GM12878 (cell line): ENCODE measurements at regions not wholly inside any gene's neighbourhood (a gene's known extent, or its start where the extent isn't known, plus 50 kb on each side); places are given as distances from the start of the nearest gene placed in this dataset.

ENCODE experiments used
- ATAC-seq: fragments of 200-7000 bp; cut with Tn5 transposase; 3 replicates; pipeline ENCODE4 v1.9.1; 2020; ENCODE audit warnings: mild to moderate bottlenecking, moderate library complexity
- BruUV-seq: library from RNA; stranded (reverse); fragments of 400-500 nt; replicated peaks from 2 replicates; lab custom pipeline; 2021; lab: Mats Ljungman, UMichigan
- CTCF ChIA-PET: fragments of 300-600 bp; sonication (Branson Sonifier 250); formaldehyde crosslinking; extraction: SDS; loops from one replicate; lab custom pipeline; 2021; ENCODE audit warnings: inconsistent platforms; lab: Yijun Ruan, JAX
- POLR2A ChIA-PET: fragments of 350-600 bp; formaldehyde crosslinking; extraction: SDS; loops from one replicate; lab custom pipeline; 2021; ENCODE audit warnings: inconsistent platforms; lab: Charles Lee
- RAD21 ChIA-PET: fragments of 300-600 bp; sonication (Branson Sonifier 250); formaldehyde crosslinking; loops from one replicate; lab custom pipeline; 2023; ENCODE audit warnings: antibody characterized with exemption; ENCODE audit not compliant: unreplicated experiment; lab: Charles Lee
- SMC1A ChIA-PET: fragments of 300-600 bp; sonication (Branson Sonifier 250); formaldehyde crosslinking; loops from one replicate; lab custom pipeline; 2023; ENCODE audit not compliant: unreplicated experiment, uncharacterized antibody; lab: Charles Lee
- DNase-seq: peaks from one replicate; pipeline ENCODE4 v3.0.0-alpha.2; 2011; ENCODE audit warnings: low read depth, low spot score
- FAIRE-seq: peaks from 3 replicates; lab custom pipeline; 2011; peaks lifted over from hg19 to GRCh38; lab: Jason Lieb, UNC
- H2AFZ ChIP-seq: 2 replicates; pipeline ENCODE4 v1.6.0; 2011; ENCODE audit warnings: low read depth, low read length, control low read depth; ENCODE audit not compliant: control insufficient read depth
- H3K27ac ChIP-seq: 2 replicates; pipeline ENCODE4 v1.5.1; 2011; ENCODE audit warnings: control low read depth; ENCODE audit not compliant: control insufficient read depth, insufficient read depth
- H3K27me3 ChIP-seq, 2 experiments: replicated peaks in 1 of 2; 2 replicates each; pipeline versions ENCODE4 v1.6.0 to v1.6.1; 2011; ENCODE audit warnings: low read length in 1 of 2; ENCODE audit not compliant: control insufficient read depth in 2 of 2, insufficient read depth in 2 of 2
- H3K36me3 ChIP-seq, 2 experiments: 2 replicates each; pipeline ENCODE4 v1.5.1; 2011; ENCODE audit warnings: low read length in 1 of 2; ENCODE audit not compliant: control insufficient read depth in 2 of 2, insufficient read depth in 2 of 2
- H3K4me1 ChIP-seq: 2 replicates; pipeline ENCODE4 v1.6.1; 2011; ENCODE audit warnings: mild to moderate bottlenecking, low read length, moderate library complexity, mixed read lengths; ENCODE audit not compliant: control insufficient read depth, insufficient read depth
- H3K4me2 ChIP-seq: 2 replicates; pipeline ENCODE4 v1.6.0; 2011; ENCODE audit warnings: control low read depth; ENCODE audit not compliant: control insufficient read depth, insufficient read depth
- H3K4me3 ChIP-seq: fragments of 200-600 bp; sonication (generic); 2 replicates; pipeline ENCODE4 v1.5.1; 2016
- H3K79me2 ChIP-seq: 2 replicates; pipeline ENCODE4 v1.6.0; 2011; ENCODE audit warnings: low read length; ENCODE audit not compliant: control insufficient read depth, insufficient read depth
- H3K9ac ChIP-seq: 2 replicates; pipeline ENCODE4 v1.8.0; 2011; ENCODE audit warnings: low read length, control low read depth, mixed read lengths; ENCODE audit not compliant: control insufficient read depth, insufficient read depth
- H3K9me3 ChIP-seq: replicated peaks from 3 replicates; pipeline ENCODE4 v1.5.1; 2011; ENCODE audit warnings: mild to moderate bottlenecking, low read length; ENCODE audit not compliant: control insufficient read depth, insufficient read depth
- H4K20me1 ChIP-seq: 2 replicates; pipeline ENCODE4 v1.6.0; 2011; ENCODE audit not compliant: control insufficient read depth, insufficient read depth
- ATF7 ChIP-seq: fragments of 450-650 bp; IDR thresholded peaks from 2 replicates; pipeline ENCODE4 v1.6.1; 2016; ENCODE audit warnings: low read depth, mild to moderate bottlenecking
- BRCA1 ChIP-seq: IDR thresholded peaks from 2 replicates; pipeline ENCODE4 v1.6.1; 2011; ENCODE audit warnings: low read depth, low read length, improper control_type of control experiment
- CBX5 ChIP-seq: sonication (generic); IDR thresholded peaks from 2 replicates; pipeline ENCODE4 v1.6.1; 2016; ENCODE audit warnings: low read depth, moderate library complexity, mild to moderate bottlenecking, inconsistent platforms
- EZH2 ChIP-seq: IDR thresholded peaks from 2 replicates; pipeline ENCODE4 v1.6.1; 2012; ENCODE audit warnings: low read depth, mild to moderate bottlenecking, control low read depth, inconsistent platforms, low read length, borderline replicate concordance; ENCODE audit not compliant: control insufficient read depth
- GABPA ChIP-seq: IDR thresholded peaks from 2 replicates; pipeline ENCODE4 v1.6.1; 2014; ENCODE audit warnings: antibody characterized with exemption, low read depth, mild to moderate bottlenecking, inconsistent platforms
- POLR2AphosphoS2 ChIP-seq: IDR thresholded peaks from 2 replicates; pipeline ENCODE4 v1.6.1; 2011; ENCODE audit warnings: low read depth, mild to moderate bottlenecking, low read length, improper control_type of control experiment, moderate library complexity
- SREBF1 ChIP-seq: IDR thresholded peaks from 2 replicates; pipeline ENCODE4 v1.6.1; 2012; ENCODE audit warnings: mild to moderate bottlenecking, low read length
- TCF12 ChIP-seq: IDR thresholded peaks from 2 replicates; pipeline ENCODE4 v1.6.1; 2011; ENCODE audit warnings: low read depth, mild to moderate bottlenecking, low read length
- TCF3 ChIP-seq: IDR thresholded peaks from 2 replicates; pipeline ENCODE4 v1.6.1; 2012; ENCODE audit warnings: low read depth, mild to moderate bottlenecking, low read length, borderline replicate concordance; ENCODE audit not compliant: insufficient read depth
- WGBS: methylation state at CpG from one replicate; pipeline ENCODE4 v1.1.6; 2016; ENCODE audit warnings: low lambda C conversion rate; ENCODE audit not compliant: insufficient replicate concordance, insufficient coverage; ENCODE audit errors: missing lambda C conversion rate; 5-methylcytosine and 5-hydroxymethylcytosine counted together
- in situ Hi-C: fragments of 300-500 bp; cut with MboI; formaldehyde crosslinking; loops from 9 replicates; pipeline ENCODE4 v1.14.3; 2018; ENCODE audit warnings: mixed read lengths
- intact Hi-C: fragments of 100-400 bp; cut with micrococcal nuclease; formaldehyde crosslinking; loops from one replicate; pipeline ENCODE4 v1.14.2; 2022; ENCODE audit not compliant: unreplicated experiment
- TF ChIP-seq, protein P1 (sequence below): fragments of 450-650 bp; IDR thresholded peaks from 2 replicates; pipeline ENCODE4 v1.6.1; 2018; ENCODE audit warnings: borderline replicate concordance, mild to moderate bottlenecking; ENCODE audit not compliant: partially characterized antibody
- TF ChIP-seq, protein P2 (sequence below): fragments of 450-650 bp; conservative IDR thresholded peaks from 2 replicates; pipeline ENCODE4 v1.6.1; 2017; ENCODE audit warnings: mild to moderate bottlenecking, moderate library complexity
- TF ChIP-seq, protein P3 (sequence below): fragments of 150-350 bp; IDR thresholded peaks from 2 replicates; pipeline ENCODE4 v1.6.1; 2016; ENCODE audit warnings: low read depth, low read length
- TF ChIP-seq, protein P4 (sequence below): IDR thresholded peaks from 2 replicates; pipeline ENCODE4 v1.6.1; 2012; ENCODE audit warnings: low read depth, low read length, improper control_type of control experiment

- TF ChIP-seq BRCA1 (no peak), GABPA (no peak), CBX5 (no peak)
- TF ChIP-seq, protein P1, sequence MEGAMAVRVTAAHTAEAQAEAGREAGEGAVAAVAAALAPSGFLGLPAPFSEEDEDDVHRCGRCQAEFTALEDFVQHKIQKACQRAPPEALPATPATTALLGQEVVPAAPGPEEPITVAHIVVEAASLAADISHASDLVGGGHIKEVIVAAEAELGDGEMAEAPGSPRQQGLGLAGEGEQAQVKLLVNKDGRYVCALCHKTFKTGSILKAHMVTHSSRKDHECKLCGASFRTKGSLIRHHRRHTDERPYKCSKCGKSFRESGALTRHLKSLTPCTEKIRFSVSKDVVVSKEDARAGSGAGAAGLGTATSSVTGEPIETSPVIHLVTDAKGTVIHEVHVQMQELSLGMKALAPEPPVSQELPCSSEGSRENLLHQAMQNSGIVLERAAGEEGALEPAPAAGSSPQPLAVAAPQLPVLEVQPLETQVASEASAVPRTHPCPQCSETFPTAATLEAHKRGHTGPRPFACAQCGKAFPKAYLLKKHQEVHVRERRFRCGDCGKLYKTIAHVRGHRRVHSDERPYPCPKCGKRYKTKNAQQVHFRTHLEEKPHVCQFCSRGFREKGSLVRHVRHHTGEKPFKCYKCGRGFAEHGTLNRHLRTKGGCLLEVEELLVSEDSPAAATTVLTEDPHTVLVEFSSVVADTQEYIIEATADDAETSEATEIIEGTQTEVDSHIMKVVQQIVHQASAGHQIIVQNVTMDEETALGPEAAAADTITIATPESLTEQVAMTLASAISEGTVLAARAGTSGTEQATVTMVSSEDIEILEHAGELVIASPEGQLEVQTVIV = no peak
- TF ChIP-seq, protein P2, sequence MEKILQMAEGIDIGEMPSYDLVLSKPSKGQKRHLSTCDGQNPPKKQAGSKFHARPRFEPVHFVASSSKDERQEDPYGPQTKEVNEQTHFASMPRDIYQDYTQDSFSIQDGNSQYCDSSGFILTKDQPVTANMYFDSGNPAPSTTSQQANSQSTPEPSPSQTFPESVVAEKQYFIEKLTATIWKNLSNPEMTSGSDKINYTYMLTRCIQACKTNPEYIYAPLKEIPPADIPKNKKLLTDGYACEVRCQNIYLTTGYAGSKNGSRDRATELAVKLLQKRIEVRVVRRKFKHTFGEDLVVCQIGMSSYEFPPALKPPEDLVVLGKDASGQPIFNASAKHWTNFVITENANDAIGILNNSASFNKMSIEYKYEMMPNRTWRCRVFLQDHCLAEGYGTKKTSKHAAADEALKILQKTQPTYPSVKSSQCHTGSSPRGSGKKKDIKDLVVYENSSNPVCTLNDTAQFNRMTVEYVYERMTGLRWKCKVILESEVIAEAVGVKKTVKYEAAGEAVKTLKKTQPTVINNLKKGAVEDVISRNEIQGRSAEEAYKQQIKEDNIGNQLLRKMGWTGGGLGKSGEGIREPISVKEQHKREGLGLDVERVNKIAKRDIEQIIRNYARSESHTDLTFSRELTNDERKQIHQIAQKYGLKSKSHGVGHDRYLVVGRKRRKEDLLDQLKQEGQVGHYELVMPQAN = no peak
- TF ChIP-seq, all 136 proteins: peak for 0
Observed at GRCh38 chr4:20368926-20369325, 117.2 kb downstream of the SLIT2 start (continued).

DNA sequence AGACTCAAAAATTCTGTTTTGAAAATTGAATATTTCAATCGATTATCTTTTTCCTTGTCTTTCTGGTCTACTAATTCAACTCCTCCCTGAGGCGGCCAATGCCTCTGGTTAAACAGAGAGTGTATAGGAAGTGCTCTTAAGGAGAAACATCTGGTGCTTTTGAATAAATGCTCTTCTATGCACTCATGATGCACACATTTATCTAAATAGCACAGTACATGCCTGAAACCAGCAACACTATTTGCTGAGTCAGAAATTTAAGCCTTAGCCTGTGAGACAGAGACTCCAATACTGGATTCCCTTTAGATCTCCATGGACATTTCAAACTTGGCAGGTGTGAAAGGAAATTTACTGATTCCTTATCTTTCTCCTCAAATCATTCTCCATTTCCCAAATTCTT lies 118.6 kb downstream of the SLIT2 start:
- BruUV-seq = no TSS peak
- H3K4me2 ChIP-seq = no peak overlapping the region
- no peak overlapping the region for H3K27ac ChIP-seq
- no peaks in the 10 kb centered on the region for H3K4me1 ChIP-seq
- no peaks in the 10 kb centered on the region for H3K79me2 ChIP-seq
- no peak for ATAC-seq
- no peaks in the 10 kb centered on the region for H3K36me3 ChIP-seq
- CTCF ChIA-PET = no interaction called here
- in situ Hi-C loops = no loop called here
- RAD21 ChIA-PET = no interaction called here
- no peaks in the 10 kb centered on the region for H4K20me1 ChIP-seq
- no peaks in the 10 kb centered on the region for H3K27me3 ChIP-seq
- H3K4me3 ChIP-seq = no peak overlapping the region
- intact Hi-C loops = no loop called here
- SMC1A ChIA-PET = interaction anchor here (1.3 kb wide), 1 partner anchor 8 kb away, joined by 3 read pairs; no protein-coding TSS in a partner anchor
- FAIRE-seq = no peak
- POLR2A ChIA-PET = no interaction called here
- DNase-seq = no peak
- H2AFZ ChIP-seq = no peak overlapping the region
- H3K9ac ChIP-seq = no peak overlapping the region
- WGBS = 45% methylated on average over 2 of the region's 2 CpGs
- H3K9me3 ChIP-seq = no peaks in the 10 kb centered on the region
- no peak for TF ChIP-seq ATF7
- no peak for TF ChIP-seq EZH2
- TF ChIP-seq SREBF1 = no peak
- TF ChIP-seq TCF3 = no peak
- TF ChIP-seq TCF12 = no peak
- TF ChIP-seq, protein P3, sequence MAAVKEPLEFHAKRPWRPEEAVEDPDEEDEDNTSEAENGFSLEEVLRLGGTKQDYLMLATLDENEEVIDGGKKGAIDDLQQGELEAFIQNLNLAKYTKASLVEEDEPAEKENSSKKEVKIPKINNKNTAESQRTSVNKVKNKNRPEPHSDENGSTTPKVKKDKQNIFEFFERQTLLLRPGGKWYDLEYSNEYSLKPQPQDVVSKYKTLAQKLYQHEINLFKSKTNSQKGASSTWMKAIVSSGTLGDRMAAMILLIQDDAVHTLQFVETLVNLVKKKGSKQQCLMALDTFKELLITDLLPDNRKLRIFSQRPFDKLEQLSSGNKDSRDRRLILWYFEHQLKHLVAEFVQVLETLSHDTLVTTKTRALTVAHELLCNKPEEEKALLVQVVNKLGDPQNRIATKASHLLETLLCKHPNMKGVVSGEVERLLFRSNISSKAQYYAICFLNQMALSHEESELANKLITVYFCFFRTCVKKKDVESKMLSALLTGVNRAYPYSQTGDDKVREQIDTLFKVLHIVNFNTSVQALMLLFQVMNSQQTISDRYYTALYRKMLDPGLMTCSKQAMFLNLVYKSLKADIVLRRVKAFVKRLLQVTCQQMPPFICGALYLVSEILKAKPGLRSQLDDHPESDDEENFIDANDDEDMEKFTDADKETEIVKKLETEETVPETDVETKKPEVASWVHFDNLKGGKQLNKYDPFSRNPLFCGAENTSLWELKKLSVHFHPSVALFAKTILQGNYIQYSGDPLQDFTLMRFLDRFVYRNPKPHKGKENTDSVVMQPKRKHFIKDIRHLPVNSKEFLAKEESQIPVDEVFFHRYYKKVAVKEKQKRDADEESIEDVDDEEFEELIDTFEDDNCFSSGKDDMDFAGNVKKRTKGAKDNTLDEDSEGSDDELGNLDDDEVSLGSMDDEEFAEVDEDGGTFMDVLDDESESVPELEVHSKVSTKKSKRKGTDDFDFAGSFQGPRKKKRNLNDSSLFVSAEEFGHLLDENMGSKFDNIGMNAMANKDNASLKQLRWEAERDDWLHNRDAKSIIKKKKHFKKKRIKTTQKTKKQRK = no peak
- TF ChIP-seq POLR2AphosphoS2 = no peak
- TF ChIP-seq, protein P4, sequence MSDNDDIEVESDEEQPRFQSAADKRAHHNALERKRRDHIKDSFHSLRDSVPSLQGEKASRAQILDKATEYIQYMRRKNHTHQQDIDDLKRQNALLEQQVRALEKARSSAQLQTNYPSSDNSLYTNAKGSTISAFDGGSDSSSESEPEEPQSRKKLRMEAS = no peak
